Ovary (tissue), 3 donors: ENCODE measurements at regions not wholly inside any gene's neighbourhood (a gene's known extent, or its start where the extent isn't known, plus 50 kb on each side); places are given as distances from the start of the nearest gene placed in this dataset.

Experiments
- CTCF ChIP-seq, 3 donors: fragments of 450-650 bp in 2 of 3; fragments of 200-600 bp in 1 of 3; IDR thresholded peaks; one replicate each; pipeline versions ENCODE4 v1.5.1 to v1.8.0; 2016 to 2022; ENCODE audit warnings: antibody characterized with exemption in 3 of 3, mild to moderate bottlenecking in 1 of 3
- POLR2A ChIP-seq: fragments of 450-650 bp; IDR thresholded peaks from one replicate; pipeline ENCODE4 v1.6.1; 2017; ENCODE audit warnings: antibody characterized with exemption, mild to moderate bottlenecking, moderate library complexity
- donor health status: DM: no; HTN: no; CAD: no.

DNA sequence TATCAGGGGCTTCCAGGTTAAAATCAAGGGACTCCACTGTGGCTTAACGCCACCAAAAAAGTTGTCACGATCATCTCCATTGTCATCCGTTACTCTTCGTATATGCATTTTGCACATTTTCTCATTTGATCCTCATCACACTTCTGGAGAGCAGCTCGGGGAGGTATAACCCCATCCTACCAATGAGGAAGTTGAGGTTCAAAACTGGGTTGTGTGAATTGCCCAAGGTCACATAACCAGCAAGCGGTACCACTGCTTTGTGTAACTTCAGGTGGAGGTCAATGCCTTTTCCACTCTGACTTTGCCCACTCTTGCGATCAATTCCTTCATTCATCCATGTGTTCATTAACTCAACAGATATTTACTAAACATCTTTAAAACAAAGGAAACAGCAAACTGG, 71.1 kb upstream of the CCND2 start:
- TF ChIP-seq CTCF (IDR thresholded peaks at IDR 0.05) = no peak
- no peak for TF ChIP-seq POLR2A
